GM23338 (cell line): ENCODE measurements at regions not wholly inside any gene's neighbourhood (a gene's known extent, or its start where the extent isn't known, plus 50 kb on each side); places are given as distances from the start of the nearest gene placed in this dataset.

ENCODE experiments used
- ATAC-seq: fragments of 200-7000 bp; cut with Tn5 transposase; 3 replicates; pipeline ENCODE4 v1.9.1; 2020
- DNase-seq: peaks from one replicate; pipeline ENCODE4 v3.0.0-alpha.2; 2015; ENCODE audit warnings: low spot score
- H2AFZ ChIP-seq: fragments of 200-600 bp; sonication (generic); 2 replicates; pipeline ENCODE4 v1.8.0; 2016; ENCODE audit warnings: antibody characterized with exemption, mild to moderate bottlenecking, moderate library complexity
- H3F3A ChIP-seq: fragments of 200-600 bp; sonication (generic); replicated peaks from 2 replicates; pipeline ENCODE4 v1.8.0; 2017; ENCODE audit warnings: antibody characterized with exemption, mixed run types, low read depth
- H3K27ac ChIP-seq: fragments of 200-600 bp; sonication (generic); 2 replicates; pipeline ENCODE4 v1.6.1; 2016; ENCODE audit warnings: low read depth
- H3K27me3 ChIP-seq: fragments of 200-600 bp; sonication (generic); 2 replicates; pipeline ENCODE4 v1.8.0; 2016; ENCODE audit warnings: mild to moderate bottlenecking, mixed run types, moderate library complexity; ENCODE audit not compliant: insufficient read depth
- H3K36me3 ChIP-seq: fragments of 200-600 bp; sonication (generic); 2 replicates; pipeline ENCODE4 v1.8.0; 2016; ENCODE audit warnings: mild to moderate bottlenecking; ENCODE audit not compliant: insufficient read depth
- H3K4me1 ChIP-seq: fragments of 200-600 bp; sonication (generic); 2 replicates; pipeline ENCODE4 v1.8.0; 2016; ENCODE audit warnings: mild to moderate bottlenecking, moderate library complexity; ENCODE audit not compliant: insufficient read depth
- H3K4me2 ChIP-seq: fragments of 200-600 bp; sonication (generic); 2 replicates; pipeline ENCODE4 v1.7.1; 2017; ENCODE audit warnings: mixed run types
- H3K4me3 ChIP-seq: fragments of 200-600 bp; sonication (generic); 2 replicates; pipeline ENCODE4 v1.6.1; 2016; ENCODE audit warnings: mixed run types
- H3K79me2 ChIP-seq: fragments of 200-600 bp; sonication (generic); replicated peaks from 2 replicates; pipeline ENCODE4 v1.8.0; 2017; ENCODE audit warnings: mild to moderate bottlenecking; ENCODE audit not compliant: insufficient read depth
- H3K9me2 ChIP-seq: fragments of 200-600 bp; sonication (generic); 2 replicates; pipeline ENCODE4 v1.8.0; 2017; ENCODE audit not compliant: insufficient read depth
- H4K20me1 ChIP-seq: fragments of 200-600 bp; sonication (generic); replicated peaks from 2 replicates; pipeline ENCODE4 v1.8.0; 2017; ENCODE audit warnings: mild to moderate bottlenecking; ENCODE audit not compliant: insufficient read depth
- H3K27ac Mint-ChIP-seq: 2 replicates; pipeline ENCODE4 v1.8.0; 2020; ENCODE audit warnings: inconsistent platforms, mild to moderate bottlenecking, moderate library complexity, mixed read lengths
- H3K27me3 Mint-ChIP-seq: 3 replicates; pipeline ENCODE4 v1.8.0; 2022; ENCODE audit warnings: low read depth, mild to moderate bottlenecking, moderate library complexity, mixed read lengths, inconsistent platforms; ENCODE audit not compliant: insufficient read depth, poor library complexity
- H3K36me3 Mint-ChIP-seq: 3 replicates; pipeline ENCODE4 v1.8.0; 2021; ENCODE audit warnings: low read depth, mild to moderate bottlenecking, inconsistent platforms, moderate library complexity, mixed read lengths
- H3K4me1 Mint-ChIP-seq: 3 replicates; pipeline ENCODE4 v1.8.0; 2020; ENCODE audit warnings: mild to moderate bottlenecking, inconsistent platforms, mixed read lengths
- H3K4me3 Mint-ChIP-seq: 3 replicates; pipeline ENCODE4 v1.8.0; 2021; ENCODE audit warnings: moderate library complexity, mild to moderate bottlenecking, inconsistent platforms, mixed read lengths
- H3K9me3 Mint-ChIP-seq: 3 replicates; pipeline ENCODE4 v1.8.0; 2020; ENCODE audit warnings: moderate library complexity, mild to moderate bottlenecking, inconsistent platforms, mixed read lengths
- CREB1 ChIP-seq: fragments of 250-450 bp; sonication (Bioruptor Pico); IDR thresholded peaks from 2 replicates; pipeline ENCODE4 v1.5.0; 2020; ENCODE audit warnings: low read depth, mild to moderate bottlenecking, moderate library complexity
- EZH2phosphoT487 ChIP-seq: fragments of 200-600 bp; sonication (generic); IDR thresholded peaks from one replicate; pipeline ENCODE4 v1.8.1; 2018; ENCODE audit warnings: antibody characterized with exemption; ENCODE audit not compliant: unreplicated experiment
- TF ChIP-seq, protein P1 (sequence below): fragments of 250-450 bp; sonication (Bioruptor Pico); IDR thresholded peaks from 2 replicates; pipeline ENCODE4 v1.5.0; 2020; ENCODE audit warnings: mild to moderate bottlenecking, moderate library complexity
- TF ChIP-seq, protein P2 (sequence below), 2 experiments: fragments of 200-600 bp in 1 of 2; sonication (generic) in 1 of 2; conservative IDR thresholded peaks; 2 replicates each; pipeline versions ENCODE4 v1.5.1 to v1.6.1; 2016 to 2017; ENCODE audit warnings: antibody characterized with exemption in 2 of 2, low read depth in 2 of 2, mild to moderate bottlenecking in 2 of 2, moderate library complexity in 1 of 2

- H3K4me3 Mint-ChIP-seq = no peak overlapping the region
- peak; percentile 86 for DNase-seq
- H3K27me3 Mint-ChIP-seq = peaks cover 3% of the 10 kb centered on the region
- Histone ChIP-seq H3K4me1 (no peaks in the 10 kb centered on the region), H3K4me2 (no peak overlapping the region), H4K20me1 (no peaks in the 10 kb centered on the region), H2AFZ (no peak overlapping the region), H3K27me3 (no peaks in the 10 kb centered on the region), H3K79me2 (no peaks in the 10 kb centered on the region), H3K9me2 (no peaks in the 10 kb centered on the region), H3K4me3 (no peak overlapping the region), H3K27ac (no peak overlapping the region), H3F3A (no peaks in the 10 kb centered on the region), H3K36me3 (no peaks in the 10 kb centered on the region)
- no peaks in the 10 kb centered on the region for H3K4me1 Mint-ChIP-seq
- H3K36me3 Mint-ChIP-seq = no peaks in the 10 kb centered on the region
- TF ChIP-seq, protein P1, sequence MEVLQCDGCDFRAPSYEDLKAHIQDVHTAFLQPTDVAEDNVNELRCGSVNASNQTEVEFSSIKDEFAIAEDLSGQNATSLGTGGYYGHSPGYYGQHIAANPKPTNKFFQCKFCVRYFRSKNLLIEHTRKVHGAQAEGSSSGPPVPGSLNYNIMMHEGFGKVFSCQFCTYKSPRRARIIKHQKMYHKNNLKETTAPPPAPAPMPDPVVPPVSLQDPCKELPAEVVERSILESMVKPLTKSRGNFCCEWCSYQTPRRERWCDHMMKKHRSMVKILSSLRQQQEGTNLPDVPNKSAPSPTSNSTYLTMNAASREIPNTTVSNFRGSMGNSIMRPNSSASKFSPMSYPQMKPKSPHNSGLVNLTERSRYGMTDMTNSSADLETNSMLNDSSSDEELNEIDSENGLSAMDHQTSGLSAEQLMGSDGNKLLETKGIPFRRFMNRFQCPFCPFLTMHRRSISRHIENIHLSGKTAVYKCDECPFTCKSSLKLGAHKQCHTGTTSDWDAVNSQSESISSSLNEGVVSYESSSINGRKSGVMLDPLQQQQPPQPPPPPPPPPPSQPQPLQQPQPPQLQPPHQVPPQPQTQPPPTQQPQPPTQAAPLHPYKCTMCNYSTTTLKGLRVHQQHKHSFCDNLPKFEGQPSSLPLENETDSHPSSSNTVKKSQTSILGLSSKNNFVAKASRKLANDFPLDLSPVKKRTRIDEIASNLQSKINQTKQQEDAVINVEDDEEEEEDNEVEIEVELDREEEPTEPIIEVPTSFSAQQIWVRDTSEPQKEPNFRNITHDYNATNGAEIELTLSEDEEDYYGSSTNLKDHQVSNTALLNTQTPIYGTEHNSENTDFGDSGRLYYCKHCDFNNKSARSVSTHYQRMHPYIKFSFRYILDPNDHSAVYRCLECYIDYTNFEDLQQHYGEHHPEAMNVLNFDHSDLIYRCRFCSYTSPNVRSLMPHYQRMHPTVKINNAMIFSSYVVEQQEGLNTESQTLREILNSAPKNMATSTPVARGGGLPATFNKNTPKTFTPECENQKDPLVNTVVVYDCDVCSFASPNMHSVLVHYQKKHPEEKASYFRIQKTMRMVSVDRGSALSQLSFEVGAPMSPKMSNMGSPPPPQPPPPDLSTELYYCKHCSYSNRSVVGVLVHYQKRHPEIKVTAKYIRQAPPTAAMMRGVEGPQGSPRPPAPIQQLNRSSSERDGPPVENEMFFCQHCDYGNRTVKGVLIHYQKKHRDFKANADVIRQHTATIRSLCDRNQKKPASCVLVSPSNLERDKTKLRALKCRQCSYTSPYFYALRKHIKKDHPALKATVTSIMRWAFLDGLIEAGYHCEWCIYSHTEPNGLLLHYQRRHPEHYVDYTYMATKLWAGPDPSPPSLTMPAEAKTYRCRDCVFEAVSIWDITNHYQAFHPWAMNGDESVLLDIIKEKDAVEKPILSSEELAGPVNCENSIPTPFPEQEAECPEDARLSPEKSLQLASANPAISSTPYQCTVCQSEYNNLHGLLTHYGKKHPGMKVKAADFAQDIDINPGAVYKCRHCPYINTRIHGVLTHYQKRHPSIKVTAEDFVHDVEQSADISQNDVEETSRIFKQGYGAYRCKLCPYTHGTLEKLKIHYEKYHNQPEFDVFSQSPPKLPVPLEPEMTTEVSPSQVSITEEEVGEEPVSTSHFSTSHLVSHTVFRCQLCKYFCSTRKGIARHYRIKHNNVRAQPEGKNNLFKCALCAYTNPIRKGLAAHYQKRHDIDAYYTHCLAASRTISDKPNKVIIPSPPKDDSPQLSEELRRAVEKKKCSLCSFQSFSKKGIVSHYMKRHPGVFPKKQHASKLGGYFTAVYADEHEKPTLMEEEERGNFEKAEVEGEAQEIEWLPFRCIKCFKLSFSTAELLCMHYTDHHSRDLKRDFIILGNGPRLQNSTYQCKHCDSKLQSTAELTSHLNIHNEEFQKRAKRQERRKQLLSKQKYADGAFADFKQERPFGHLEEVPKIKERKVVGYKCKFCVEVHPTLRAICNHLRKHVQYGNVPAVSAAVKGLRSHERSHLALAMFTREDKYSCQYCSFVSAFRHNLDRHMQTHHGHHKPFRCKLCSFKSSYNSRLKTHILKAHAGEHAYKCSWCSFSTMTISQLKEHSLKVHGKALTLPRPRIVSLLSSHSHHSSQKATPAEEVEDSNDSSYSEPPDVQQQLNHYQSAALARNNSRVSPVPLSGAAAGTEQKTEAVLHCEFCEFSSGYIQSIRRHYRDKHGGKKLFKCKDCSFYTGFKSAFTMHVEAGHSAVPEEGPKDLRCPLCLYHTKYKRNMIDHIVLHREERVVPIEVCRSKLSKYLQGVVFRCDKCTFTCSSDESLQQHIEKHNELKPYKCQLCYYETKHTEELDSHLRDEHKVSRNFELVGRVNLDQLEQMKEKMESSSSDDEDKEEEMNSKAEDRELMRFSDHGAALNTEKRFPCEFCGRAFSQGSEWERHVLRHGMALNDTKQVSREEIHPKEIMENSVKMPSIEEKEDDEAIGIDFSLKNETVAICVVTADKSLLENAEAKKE (CRISPR knock-in tag) = no peak
- no peak for TF ChIP-seq EZH2phosphoT487
- TF ChIP-seq, protein P2, sequence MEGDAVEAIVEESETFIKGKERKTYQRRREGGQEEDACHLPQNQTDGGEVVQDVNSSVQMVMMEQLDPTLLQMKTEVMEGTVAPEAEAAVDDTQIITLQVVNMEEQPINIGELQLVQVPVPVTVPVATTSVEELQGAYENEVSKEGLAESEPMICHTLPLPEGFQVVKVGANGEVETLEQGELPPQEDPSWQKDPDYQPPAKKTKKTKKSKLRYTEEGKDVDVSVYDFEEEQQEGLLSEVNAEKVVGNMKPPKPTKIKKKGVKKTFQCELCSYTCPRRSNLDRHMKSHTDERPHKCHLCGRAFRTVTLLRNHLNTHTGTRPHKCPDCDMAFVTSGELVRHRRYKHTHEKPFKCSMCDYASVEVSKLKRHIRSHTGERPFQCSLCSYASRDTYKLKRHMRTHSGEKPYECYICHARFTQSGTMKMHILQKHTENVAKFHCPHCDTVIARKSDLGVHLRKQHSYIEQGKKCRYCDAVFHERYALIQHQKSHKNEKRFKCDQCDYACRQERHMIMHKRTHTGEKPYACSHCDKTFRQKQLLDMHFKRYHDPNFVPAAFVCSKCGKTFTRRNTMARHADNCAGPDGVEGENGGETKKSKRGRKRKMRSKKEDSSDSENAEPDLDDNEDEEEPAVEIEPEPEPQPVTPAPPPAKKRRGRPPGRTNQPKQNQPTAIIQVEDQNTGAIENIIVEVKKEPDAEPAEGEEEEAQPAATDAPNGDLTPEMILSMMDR (conservative IDR thresholded peaks at IDR 0.05; ENCODE audit: low read depth in 2 of 2) = peak; percentile 80 to 95
- no peak overlapping the region for H3K27ac Mint-ChIP-seq
- ATAC-seq = peak; percentile 94
- no peaks in the 10 kb centered on the region; the same call in 2 of the 3 replicates for H3K9me3 Mint-ChIP-seq
Measured at GRCh38 chr1:55378582-55378981, 163.4 kb upstream of the USP24 start.

DNA sequence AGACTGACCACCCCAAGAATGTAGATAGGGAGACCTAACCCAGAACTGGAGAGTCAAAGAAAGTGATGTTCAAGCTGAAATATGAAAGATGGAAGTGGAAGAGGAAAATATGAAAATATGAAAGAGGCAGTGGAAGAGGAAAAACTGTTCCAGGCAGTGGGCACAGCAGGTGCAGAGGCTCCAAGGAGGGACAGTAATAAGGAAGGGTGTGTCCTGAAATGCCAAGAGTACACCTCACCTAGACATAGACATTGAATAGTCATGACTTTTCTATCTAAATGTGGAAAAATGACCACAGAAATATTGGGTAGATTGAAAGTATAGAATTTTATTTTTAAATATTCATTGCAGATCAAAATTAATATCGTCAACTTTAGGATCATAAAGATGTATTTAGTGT is 161.7 kb upstream of the USP24 start:
- no peak for DNase-seq
- Mint-ChIP-seq H3K27me3 (peaks cover 3% of the 10 kb centered on the region), H3K4me3 (no peak overlapping the region), H3K36me3 (no peaks in the 10 kb centered on the region), H3K9me3 (no peaks in the 10 kb centered on the region; the same call in 2 of the 3 replicates), H3K27ac (no peak overlapping the region), H3K4me1 (no peaks in the 10 kb centered on the region)
- Histone ChIP-seq H3K9me2 (no peaks in the 10 kb centered on the region), H3K27ac (no peak overlapping the region), H3F3A (no peaks in the 10 kb centered on the region), H3K4me3 (no peak overlapping the region), H4K20me1 (no peaks in the 10 kb centered on the region), H3K4me1 (no peaks in the 10 kb centered on the region), H3K79me2 (no peaks in the 10 kb centered on the region), H2AFZ (no peak overlapping the region), H3K36me3 (no peaks in the 10 kb centered on the region), H3K27me3 (no peaks in the 10 kb centered on the region), H3K4me2 (no peak overlapping the region)
- no peak for ATAC-seq
- TF ChIP-seq, protein P1 (CRISPR knock-in tag) = no peak
- TF ChIP-seq CREB1 (CRISPR knock-in tag) = no peak
